ENCODE measurements at regions not wholly inside any gene's neighbourhood (a gene's known extent, or its start where the extent isn't known, plus 50 kb on each side); places are given as distances from the start of the nearest gene placed in this dataset.
"Not testable (repeated sequence)": the region's sequence is repeated elsewhere in the genome, so short reads cannot be mapped to it uniquely, and the experiment has no call there.

- DNase-seq, result no peak
Observed at GRCh38 chr6:63441266-63441956, 121.6 kb upstream of the LGSN start.

GRCh38 chr6:63442870-63443269 is 123.1 kb upstream of the LGSN start:
- no peak for DNase-seq

- DNase-seq, result no peak
Observed at GRCh38 chr6:63444768-63445167, 125.0 kb upstream of the LGSN start.

- DNase-seq, result no peak
Observed at GRCh38 chr6:63446405-63446804, 125.9 kb upstream of the LOC128125822 start.

- no peak for DNase-seq
Observed at GRCh38 chr6:63447134-63447533, 125.1 kb upstream of the LOC128125822 start.

GRCh38 chr6:63448229-63448628 is 124.1 kb upstream of the LOC128125822 start:
- DNase-seq, result no peak

- no peak for DNase-seq
Observed at GRCh38 chr6:63449714-63450113, 122.6 kb upstream of the LOC128125822 start.

GRCh38 chr6:63451238-63451637 is 121.0 kb upstream of the LOC128125822 start:
- DNase-seq, result no peak

- no peak for DNase-seq
Observed at GRCh38 chr6:63452125-63452524, 120.2 kb upstream of the LOC128125822 start.

GRCh38 chr6:63456734-63457133 is 115.5 kb upstream of the LOC128125822 start:
- no peak for DNase-seq

- DNase-seq, result no peak
Observed at GRCh38 chr6:63458480-63459115, 113.7 kb upstream of the LOC128125822 start.

- no peak for DNase-seq
Observed at GRCh38 chr6:63459814-63460213, 112.5 kb upstream of the LOC128125822 start.

GRCh38 chr6:63460971-63461370 is 111.3 kb upstream of the LOC128125822 start:
- no peak for DNase-seq

GRCh38 chr6:63464060-63464459 is 108.2 kb upstream of the LOC128125822 start:
- DNase-seq, result no peak

- DNase-seq, result no peak
Observed at GRCh38 chr6:63465750-63466149, 106.5 kb upstream of the LOC128125822 start.

GRCh38 chr6:63466242-63466733 is 106.0 kb upstream of the LOC128125822 start:
- no peak for DNase-seq

- no peak for DNase-seq
Observed at GRCh38 chr6:63467247-63467954, 104.9 kb upstream of the LOC128125822 start.

- DNase-seq, result not testable (repeated sequence)
Observed at GRCh38 chr6:63471145-63471544, 101.1 kb upstream of the LOC128125822 start.

GRCh38 chr6:63471654-63472053 is 100.6 kb upstream of the LOC128125822 start:
- no peak for DNase-seq

GRCh38 chr6:63475707-63476106 is 96.6 kb upstream of the LOC128125822 start:
- no peak for DNase-seq

GRCh38 chr6:63476302-63476701 is 96.0 kb upstream of the LOC128125822 start:
- DNase-seq, result no peak

GRCh38 chr6:63477422-63478040 is 94.7 kb upstream of the LOC128125822 start:
- DNase-seq, result no peak

GRCh38 chr6:63478734-63479133 is 93.5 kb upstream of the LOC128125822 start:
- DNase-seq, result no peak
